Activated CD8-positive, alpha-beta T cell treated with anti-CD3 and anti-CD28 coated beads for 36 hours (primary cell): ENCODE measurements at regions not wholly inside any gene's neighbourhood (a gene's known extent, or its start where the extent isn't known, plus 50 kb on each side); places are given as distances from the start of the nearest gene placed in this dataset.

Experiments
- ATAC-seq: fragments of 200-7000 bp; cut with Tn5 transposase; one replicate; pipeline ENCODE4 v1.10.0; 2021; ENCODE audit warnings: mild to moderate bottlenecking, moderate library complexity
- CTCF ChIA-PET: fragments of 350-600 bp; sonication (Branson Sonifier 250); formaldehyde crosslinking; loops from one replicate; lab custom pipeline; 2021; ENCODE audit warnings: antibody characterized with exemption; lab: Charles Lee
- POLR2A ChIA-PET: fragments of 350-600 bp; sonication (Branson Sonifier 250); formaldehyde crosslinking; loops from one replicate; lab custom pipeline; 2021; ENCODE audit warnings: antibody characterized with exemption; lab: Charles Lee
- DNase-seq: peaks from one replicate; pipeline ENCODE4 v3.0.0-alpha.2; 2020
- H3K27ac Mint-ChIP-seq: one replicate; pipeline ENCODE4 v1.8.0; 2021; ENCODE audit warnings: mild to moderate bottlenecking, mixed read lengths
- H3K27me3 Mint-ChIP-seq: one replicate; pipeline ENCODE4 v1.8.0; 2021; ENCODE audit warnings: mixed read lengths
- H3K36me3 Mint-ChIP-seq: one replicate; pipeline ENCODE4 v1.8.0; 2021; ENCODE audit warnings: low read depth, mixed read lengths
- H3K4me1 Mint-ChIP-seq: one replicate; pipeline ENCODE4 v1.8.0; 2021; ENCODE audit warnings: low read depth, mixed read lengths
- H3K4me3 Mint-ChIP-seq: one replicate; pipeline ENCODE4 v1.8.0; 2021; ENCODE audit warnings: mild to moderate bottlenecking, moderate library complexity, mixed read lengths
- H3K9me3 Mint-ChIP-seq: one replicate; pipeline ENCODE4 v1.8.0; 2021; ENCODE audit warnings: mixed read lengths
- intact Hi-C: fragments of 100-400 bp; cut with micrococcal nuclease; formaldehyde crosslinking; loops from one replicate; pipeline ENCODE4 v1.10.0; 2022
- TF ChIP-seq, protein P1 (sequence below): fragments of 200-600 bp; IDR thresholded peaks from one replicate; pipeline ENCODE4 v1.8.0; 2022; ENCODE audit warnings: antibody characterized with exemption, mild to moderate bottlenecking

DNA sequence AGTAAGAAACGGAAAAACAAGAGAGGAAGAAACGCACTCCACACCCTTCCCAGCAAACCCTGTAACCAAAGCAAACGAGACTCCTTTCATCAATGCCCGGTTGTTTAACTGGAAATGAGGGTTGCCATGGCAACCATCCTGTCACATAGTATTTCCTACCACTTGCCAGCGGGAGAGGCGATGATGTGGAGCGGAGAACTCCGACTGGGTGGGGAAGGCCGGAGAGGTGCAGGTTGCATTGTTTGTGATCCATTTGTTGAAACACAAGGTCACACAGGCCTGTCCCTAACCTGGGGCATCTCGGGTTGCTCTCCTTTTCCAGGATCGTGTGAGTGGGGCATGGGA, 609.9 kb downstream of the BUD13 start:
- intact Hi-C loops, result no loop called here
- no peaks in the 10 kb centered on the region for H3K9me3 Mint-ChIP-seq
- DNase-seq (no peak), ATAC-seq (no peak)
- H3K27ac Mint-ChIP-seq, result no peak overlapping the region
- no peak overlapping the region for H3K4me3 Mint-ChIP-seq
- CTCF ChIA-PET, result no interaction called here
- H3K4me1 Mint-ChIP-seq, result no peaks in the 10 kb centered on the region
- TF ChIP-seq, protein P1, sequence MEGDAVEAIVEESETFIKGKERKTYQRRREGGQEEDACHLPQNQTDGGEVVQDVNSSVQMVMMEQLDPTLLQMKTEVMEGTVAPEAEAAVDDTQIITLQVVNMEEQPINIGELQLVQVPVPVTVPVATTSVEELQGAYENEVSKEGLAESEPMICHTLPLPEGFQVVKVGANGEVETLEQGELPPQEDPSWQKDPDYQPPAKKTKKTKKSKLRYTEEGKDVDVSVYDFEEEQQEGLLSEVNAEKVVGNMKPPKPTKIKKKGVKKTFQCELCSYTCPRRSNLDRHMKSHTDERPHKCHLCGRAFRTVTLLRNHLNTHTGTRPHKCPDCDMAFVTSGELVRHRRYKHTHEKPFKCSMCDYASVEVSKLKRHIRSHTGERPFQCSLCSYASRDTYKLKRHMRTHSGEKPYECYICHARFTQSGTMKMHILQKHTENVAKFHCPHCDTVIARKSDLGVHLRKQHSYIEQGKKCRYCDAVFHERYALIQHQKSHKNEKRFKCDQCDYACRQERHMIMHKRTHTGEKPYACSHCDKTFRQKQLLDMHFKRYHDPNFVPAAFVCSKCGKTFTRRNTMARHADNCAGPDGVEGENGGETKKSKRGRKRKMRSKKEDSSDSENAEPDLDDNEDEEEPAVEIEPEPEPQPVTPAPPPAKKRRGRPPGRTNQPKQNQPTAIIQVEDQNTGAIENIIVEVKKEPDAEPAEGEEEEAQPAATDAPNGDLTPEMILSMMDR, result no peak
- H3K27me3 Mint-ChIP-seq, result peaks cover 5% of the 10 kb centered on the region
- POLR2A ChIA-PET, result no interaction called here
- H3K36me3 Mint-ChIP-seq, result no peaks in the 10 kb centered on the region

DNA sequence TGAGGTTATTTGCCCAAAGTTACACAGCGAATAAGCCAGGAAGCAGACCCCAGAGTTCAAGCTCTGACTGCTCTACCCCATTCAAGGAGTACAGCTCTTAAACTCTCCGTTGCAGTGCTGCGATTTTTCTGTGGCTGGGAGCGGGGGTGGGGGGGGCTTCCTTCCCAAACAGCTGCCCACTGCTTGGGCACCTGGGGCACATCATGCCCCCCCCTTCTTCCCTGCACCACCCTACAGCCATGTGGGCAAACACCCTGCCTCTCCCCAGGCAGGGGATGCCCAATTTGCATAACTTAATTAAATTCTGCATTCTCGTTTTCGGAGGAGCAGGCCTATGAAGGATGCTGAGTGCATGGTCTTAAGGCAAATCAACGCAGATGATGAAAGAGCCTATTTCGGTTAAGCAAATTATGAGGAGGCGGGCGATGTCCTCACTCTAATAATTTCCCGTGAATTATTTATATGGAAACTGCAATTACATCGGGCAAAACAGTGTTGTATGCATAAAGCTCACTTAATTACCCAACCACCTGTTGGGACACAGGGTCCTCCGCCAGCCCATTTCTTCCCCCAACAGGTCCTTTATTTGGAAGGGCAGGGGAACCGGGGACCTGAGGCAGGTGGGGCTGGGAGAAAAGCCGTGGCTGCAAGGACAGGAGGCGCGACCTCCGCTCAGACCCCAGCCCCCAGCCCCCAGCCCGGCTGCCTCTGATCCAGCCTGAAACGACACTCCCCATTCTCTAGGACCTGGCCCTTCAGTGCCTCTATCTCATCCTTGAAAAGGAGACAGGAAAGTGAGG, 610.5 kb downstream of the BUD13 start:
- TF ChIP-seq, protein P1, result no peak
- no peaks in the 10 kb centered on the region for H3K4me1 Mint-ChIP-seq
- H3K4me3 Mint-ChIP-seq, result no peak overlapping the region
- H3K27me3 Mint-ChIP-seq, result peaks cover 5% of the 10 kb centered on the region
- H3K9me3 Mint-ChIP-seq, result no peaks in the 10 kb centered on the region
- intact Hi-C loops, result no loop called here
- no peak for DNase-seq
- ChIA-PET POLR2A (no interaction called here), CTCF (no interaction called here)
- H3K36me3 Mint-ChIP-seq, result no peaks in the 10 kb centered on the region
- H3K27ac Mint-ChIP-seq, result no peak overlapping the region
- no peak for ATAC-seq

DNA sequence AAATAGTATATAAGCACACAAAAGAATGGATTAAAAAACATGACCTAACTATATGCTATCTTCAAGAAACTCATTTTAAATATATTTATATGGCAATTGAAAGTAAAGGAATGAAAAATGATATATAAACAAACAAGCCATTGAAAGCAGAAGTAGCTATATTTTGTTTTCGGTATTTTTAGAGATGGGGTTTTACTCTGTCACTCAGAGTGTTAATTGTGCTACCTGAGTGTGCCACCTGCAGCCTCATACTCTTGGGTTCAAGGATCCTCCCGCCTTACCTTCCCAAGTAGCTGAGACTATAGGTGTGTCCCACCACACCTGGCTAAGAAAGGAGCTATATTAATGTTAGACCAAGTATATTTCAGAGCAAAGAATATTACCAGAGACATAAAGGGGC, 624.1 kb downstream of the BUD13 start:
- POLR2A ChIA-PET, result no interaction called here

GRCh38 chr11:116148056-116148455, 624.7 kb downstream of the BUD13 start:
- DNase-seq (no peak), ATAC-seq (no peak)
- Mint-ChIP-seq H3K4me1 (no peaks in the 10 kb centered on the region), H3K27me3 (peaks cover 14% of the 10 kb centered on the region), H3K9me3 (peaks cover 2% of the 10 kb centered on the region), H3K27ac (no peak overlapping the region), H3K36me3 (no peaks in the 10 kb centered on the region), H3K4me3 (no peak overlapping the region)
- TF ChIP-seq, protein P1, result no peak
- intact Hi-C loops, result no loop called here
- ChIA-PET POLR2A (no interaction called here), CTCF (no interaction called here)

More for the DNA sequence above, 624.1 kb downstream of the BUD13 start:
- Mint-ChIP-seq H3K4me3 (no peak overlapping the region), H3K27me3 (peaks cover 14% of the 10 kb centered on the region), H3K4me1 (no peaks in the 10 kb centered on the region), H3K9me3 (peaks cover 2% of the 10 kb centered on the region), H3K36me3 (no peaks in the 10 kb centered on the region), H3K27ac (no peak overlapping the region)
- TF ChIP-seq, protein P1, result no peak
- DNase-seq, result no peak
- intact Hi-C loops, result no loop called here
- CTCF ChIA-PET, result no interaction called here
- no peak for ATAC-seq

DNA sequence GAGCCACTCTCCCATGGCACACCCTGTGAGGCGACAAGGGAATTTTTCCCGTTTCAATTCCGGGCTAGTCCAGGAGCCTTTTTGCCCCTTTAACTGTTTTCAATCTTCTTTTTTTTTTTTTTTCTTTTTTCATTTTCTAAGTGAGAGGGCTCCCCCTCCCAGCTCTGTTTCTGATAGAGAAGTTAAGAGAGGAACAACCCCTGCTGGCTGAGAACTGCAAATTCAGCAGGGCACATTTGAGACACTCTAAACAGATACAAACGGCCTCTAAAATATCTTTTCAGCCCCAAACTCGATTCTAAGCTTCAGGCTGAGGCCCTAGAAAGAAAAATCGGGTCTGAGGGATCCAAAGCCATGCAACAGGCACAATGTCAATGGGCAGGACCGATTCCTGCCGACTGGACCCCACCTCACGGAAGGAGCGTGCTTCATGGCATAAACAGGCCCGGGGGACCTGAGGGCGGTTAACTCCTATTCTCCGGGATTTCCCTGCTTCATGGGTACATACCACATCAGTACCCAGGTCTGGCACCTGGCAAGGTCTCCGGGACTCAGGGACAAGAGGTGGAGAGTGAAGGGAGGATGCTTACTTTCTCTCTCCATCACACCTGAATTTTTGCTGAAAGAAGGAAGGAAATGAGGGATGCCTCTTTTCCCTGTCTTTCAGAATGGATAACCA, 627.5 kb downstream of the BUD13 start:
- intact Hi-C loops, result no loop called here
- TF ChIP-seq, protein P1, result no peak
- Mint-ChIP-seq H3K27ac (no peak overlapping the region), H3K36me3 (no peaks in the 10 kb centered on the region), H3K4me1 (no peaks in the 10 kb centered on the region), H3K4me3 (no peak overlapping the region), H3K27me3 (peaks cover 16% of the 10 kb centered on the region), H3K9me3 (peaks cover 2% of the 10 kb centered on the region)
- ChIA-PET POLR2A (no interaction called here), CTCF (no interaction called here)
- ATAC-seq, result no peak
- no peak for DNase-seq
